GM23248 (cell line): ENCODE measurements at regions not wholly inside any gene's neighbourhood (a gene's known extent, or its start where the extent isn't known, plus 50 kb on each side); places are given as distances from the start of the nearest gene placed in this dataset.
A peak's percentile ranks its signal among the peaks of the same experiment; 100 is the strongest.
"Not testable (repeated sequence)": the region's sequence is repeated elsewhere in the genome, so short reads cannot be mapped to it uniquely, and the experiment has no call there.

Experiments
- DNase-seq: peaks from one replicate; pipeline ENCODE4 v3.0.0-alpha.2; 2015
- H2AFZ ChIP-seq: fragments of 200-600 bp; sonication (generic); 2 replicates; pipeline ENCODE4 v1.6.1; 2016; ENCODE audit warnings: antibody characterized with exemption
- H3F3A ChIP-seq: fragments of 200-600 bp; sonication (generic); 2 replicates; pipeline ENCODE4 v1.6.1; 2016; ENCODE audit warnings: mild to moderate bottlenecking, antibody characterized with exemption, mixed run types; ENCODE audit not compliant: insufficient read depth
- H3K27ac ChIP-seq: fragments of 200-600 bp; sonication (generic); 2 replicates; pipeline ENCODE4 v1.5.1; 2016; ENCODE audit warnings: mild to moderate bottlenecking
- H3K27me3 ChIP-seq: fragments of 200-600 bp; sonication (generic); replicated peaks from 2 replicates; pipeline ENCODE4 v1.6.1; 2016; ENCODE audit warnings: mild to moderate bottlenecking; ENCODE audit not compliant: insufficient read depth
- H3K36me3 ChIP-seq: fragments of 200-600 bp; sonication (generic); 2 replicates; pipeline ENCODE4 v1.6.1; 2016; ENCODE audit warnings: low read depth, mild to moderate bottlenecking
- H3K4me1 ChIP-seq: fragments of 200-600 bp; sonication (generic); 2 replicates; pipeline ENCODE4 v1.6.1; 2016; ENCODE audit warnings: mild to moderate bottlenecking; ENCODE audit not compliant: insufficient read depth
- H3K4me2 ChIP-seq: fragments of 200-600 bp; sonication (generic); one replicate; pipeline ENCODE4 v1.6.1; 2016; ENCODE audit warnings: mild to moderate bottlenecking; ENCODE audit not compliant: unreplicated experiment
- H3K4me3 ChIP-seq: fragments of 200-600 bp; sonication (generic); 2 replicates; pipeline ENCODE4 v1.5.1; 2016; ENCODE audit warnings: mild to moderate bottlenecking
- H3K79me2 ChIP-seq: fragments of 200-600 bp; sonication (generic); 2 replicates; pipeline ENCODE4 v1.6.1; 2016; ENCODE audit warnings: mild to moderate bottlenecking; ENCODE audit not compliant: insufficient read depth
- H3K9ac ChIP-seq: fragments of 200-600 bp; sonication (generic); 2 replicates; pipeline ENCODE4 v1.6.1; 2016; ENCODE audit warnings: mild to moderate bottlenecking
- H3K9me2 ChIP-seq: fragments of 200-600 bp; sonication (generic); 2 replicates; pipeline ENCODE4 v1.6.1; 2016; ENCODE audit warnings: mixed run types, mild to moderate bottlenecking, moderate library complexity; ENCODE audit not compliant: insufficient read depth
- H3K9me3 ChIP-seq: fragments of 200-600 bp; sonication (generic); one replicate; pipeline ENCODE4 v1.6.1; 2017; ENCODE audit warnings: low read depth
- H4K20me1 ChIP-seq: fragments of 200-600 bp; sonication (generic); 2 replicates; pipeline ENCODE4 v1.6.0; 2016; ENCODE audit not compliant: insufficient read depth
- EZH2 ChIP-seq: fragments of 200-600 bp; sonication (generic); IDR thresholded peaks from 2 replicates; pipeline ENCODE4 v1.6.1; 2018; ENCODE audit warnings: antibody characterized with exemption, mild to moderate bottlenecking; ENCODE audit not compliant: insufficient read depth, poor library complexity, severe bottlenecking
- EZH2phosphoT487 ChIP-seq: fragments of 200-600 bp; sonication (generic); IDR thresholded peaks from 2 replicates; pipeline ENCODE4 v1.6.1; 2018; ENCODE audit warnings: antibody characterized with exemption, moderate library complexity, mild to moderate bottlenecking, low read depth; ENCODE audit not compliant: insufficient read depth
- WGBS, 2 experiments: methylation state at CpG; one replicate each; pipeline ENCODE4 v1.1.6; 2015 to 2017; ENCODE audit warnings: low lambda C conversion rate in 2 of 2, low coverage in 1 of 2; ENCODE audit errors: missing lambda C conversion rate in 2 of 2; 5-methylcytosine and 5-hydroxymethylcytosine counted together
- in situ Hi-C: fragments of 300-500 bp; cut with MboI; formaldehyde crosslinking; loops from 2 replicates; pipeline ENCODE4 v1.15.0; 2020

- H3K4me3 ChIP-seq = no peak overlapping the region
- no peak overlapping the region for H3K4me2 ChIP-seq
- in situ Hi-C loops = loop anchor here (10.0 to 25.0 kb wide), 2 partner anchors 354 to 606 kb away; partner anchors contain the start of gene SNX18
- no peaks in the 10 kb centered on the region for H3K36me3 ChIP-seq
- TF ChIP-seq EZH2phosphoT487 (no peak), EZH2 (no peak)
- no peaks in the 10 kb centered on the region for H3K27me3 ChIP-seq
- H3F3A ChIP-seq = no peaks in the 10 kb centered on the region
- no peaks in the 10 kb centered on the region for H3K9me2 ChIP-seq
- no peak for DNase-seq
- no peaks in the 10 kb centered on the region for H3K9me3 ChIP-seq
- no peaks in the 10 kb centered on the region for H4K20me1 ChIP-seq
- WGBS, 2 experiments = 75 to 81% methylated on average over 12 of the region's 12 CpGs
- H3K9ac ChIP-seq = no peak overlapping the region
- H2AFZ ChIP-seq = no peak overlapping the region
- H3K27ac ChIP-seq = no peak overlapping the region
- H3K4me1 ChIP-seq = no peaks in the 10 kb centered on the region
- H3K79me2 ChIP-seq = no peaks in the 10 kb centered on the region
These were observed 116.6 kb downstream of the ESM1 start for GRCh38 chr5:54868511-54869483.

GRCh38 chr5:54867310-54867944 is 118.0 kb downstream of the ESM1 start:
- peak; percentile 81 for DNase-seq
- WGBS, 2 experiments = 17 to 19% methylated on average over 7 of the region's 7 CpGs
- in situ Hi-C loops = loop anchor here (10.0 to 25.0 kb wide), 2 partner anchors 353 to 605 kb away; partner anchors contain the start of gene SNX18
- no peaks in the 10 kb centered on the region for H4K20me1 ChIP-seq
- no peak overlapping the region for H3K27ac ChIP-seq
- H3K9me2 ChIP-seq = no peaks in the 10 kb centered on the region
- TF ChIP-seq EZH2phosphoT487 (no peak), EZH2 (no peak)
- no peaks in the 10 kb centered on the region for H3K79me2 ChIP-seq
- H3K9me3 ChIP-seq = no peaks in the 10 kb centered on the region
- peak overlapping the region; percentile 76 for H2AFZ ChIP-seq
- peaks cover 2% of the 10 kb centered on the region; the same call in 1 of the 2 replicates for H3F3A ChIP-seq
- peak overlapping the region; percentile 46 for H3K4me3 ChIP-seq
- H3K36me3 ChIP-seq = no peaks in the 10 kb centered on the region
- H3K4me2 ChIP-seq = peak overlapping the region; percentile 62
- H3K4me1 ChIP-seq = no peaks in the 10 kb centered on the region
- no peaks in the 10 kb centered on the region for H3K27me3 ChIP-seq
- no peak overlapping the region for H3K9ac ChIP-seq

- H3K9me3 ChIP-seq, DNase-seq, H3K36me3 ChIP-seq, H3K27ac ChIP-seq, H3K27me3 ChIP-seq, H3K4me2 ChIP-seq, H3K9me2 ChIP-seq, H3K9ac ChIP-seq, H3K4me3 ChIP-seq, H4K20me1 ChIP-seq, H3K79me2 ChIP-seq, H2AFZ ChIP-seq: not testable (repeated sequence)
- in situ Hi-C loops = loop anchor here (10.0 to 25.0 kb wide), 2 partner anchors 350 to 603 kb away; partner anchors contain the start of gene SNX18
- 93 to 94% methylated on average over 31 to 34 of the region's 44 CpGs for WGBS, 2 experiments
- Histone ChIP-seq H3F3A (peaks cover 23% of the 10 kb centered on the region), H3K4me1 (peaks cover 22% of the 10 kb centered on the region)
These were observed 120.4 kb downstream of the ESM1 start for GRCh38 chr5:54864911-54865515.

GRCh38 chr5:54862036-54862435 is 123.4 kb downstream of the ESM1 start:
- no peaks in the 10 kb centered on the region for H3K27me3 ChIP-seq
- no peaks in the 10 kb centered on the region for H3K9me2 ChIP-seq
- H4K20me1 ChIP-seq = no peaks in the 10 kb centered on the region
- H3F3A ChIP-seq = peaks cover 23% of the 10 kb centered on the region
- no peak overlapping the region for H2AFZ ChIP-seq
- H3K9me3 ChIP-seq = no peaks in the 10 kb centered on the region
- WGBS, 2 experiments = 78 to 80% methylated on average over 7 of the region's 7 CpGs
- no peak overlapping the region for H3K9ac ChIP-seq
- no peak overlapping the region for H3K27ac ChIP-seq
- peaks cover 27% of the 10 kb centered on the region for H3K4me1 ChIP-seq
- no peak for DNase-seq
- H3K36me3 ChIP-seq = no peaks in the 10 kb centered on the region
- peak overlapping the region; percentile 31 for H3K4me2 ChIP-seq
- H3K79me2 ChIP-seq = no peaks in the 10 kb centered on the region
- H3K4me3 ChIP-seq = no peak overlapping the region
- no peak for TF ChIP-seq EZH2
- no peak for TF ChIP-seq EZH2phosphoT487
- in situ Hi-C loops = loop anchor here (10.0 to 25.0 kb wide), 2 partner anchors 347 to 600 kb away; partner anchors contain the start of gene SNX18
